ENCODE measurements at regions not wholly inside any gene's neighbourhood (a gene's known extent, or its start where the extent isn't known, plus 50 kb on each side); places are given as distances from the start of the nearest gene placed in this dataset.

DNA sequence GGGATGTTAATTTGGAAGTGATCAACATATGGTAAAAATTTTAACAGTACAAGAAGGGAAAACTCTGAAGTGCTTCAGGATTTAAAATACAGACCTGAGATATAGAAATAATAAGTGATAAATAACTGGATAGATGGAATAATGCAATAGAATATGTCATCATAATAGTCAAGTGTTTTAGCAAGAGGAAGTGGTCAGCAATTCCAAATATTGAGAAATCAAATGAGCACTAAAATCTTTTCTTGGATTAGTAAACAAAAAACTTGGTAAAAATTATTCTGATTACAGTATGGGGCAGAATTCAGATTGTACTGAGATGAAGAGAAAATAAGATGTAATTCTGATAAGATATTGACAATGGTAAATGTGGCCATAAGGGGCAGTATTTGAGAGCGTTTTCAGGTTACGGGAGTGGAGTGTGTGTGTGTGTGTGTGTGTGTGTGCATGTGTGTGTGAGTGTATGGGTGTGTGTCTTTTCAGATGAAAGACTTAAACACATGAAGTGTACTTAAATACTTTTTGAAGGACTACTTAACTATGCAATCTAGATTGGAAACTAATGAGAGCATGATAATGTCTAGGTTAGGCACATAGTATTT lies 217.9 kb upstream of the ITGA4 start:
- no peak overlapping the region for H3K4me3 ChIP-seq (ENCODE audit: low read depth, low read length)
- TF ChIP-seq, protein P1, sequence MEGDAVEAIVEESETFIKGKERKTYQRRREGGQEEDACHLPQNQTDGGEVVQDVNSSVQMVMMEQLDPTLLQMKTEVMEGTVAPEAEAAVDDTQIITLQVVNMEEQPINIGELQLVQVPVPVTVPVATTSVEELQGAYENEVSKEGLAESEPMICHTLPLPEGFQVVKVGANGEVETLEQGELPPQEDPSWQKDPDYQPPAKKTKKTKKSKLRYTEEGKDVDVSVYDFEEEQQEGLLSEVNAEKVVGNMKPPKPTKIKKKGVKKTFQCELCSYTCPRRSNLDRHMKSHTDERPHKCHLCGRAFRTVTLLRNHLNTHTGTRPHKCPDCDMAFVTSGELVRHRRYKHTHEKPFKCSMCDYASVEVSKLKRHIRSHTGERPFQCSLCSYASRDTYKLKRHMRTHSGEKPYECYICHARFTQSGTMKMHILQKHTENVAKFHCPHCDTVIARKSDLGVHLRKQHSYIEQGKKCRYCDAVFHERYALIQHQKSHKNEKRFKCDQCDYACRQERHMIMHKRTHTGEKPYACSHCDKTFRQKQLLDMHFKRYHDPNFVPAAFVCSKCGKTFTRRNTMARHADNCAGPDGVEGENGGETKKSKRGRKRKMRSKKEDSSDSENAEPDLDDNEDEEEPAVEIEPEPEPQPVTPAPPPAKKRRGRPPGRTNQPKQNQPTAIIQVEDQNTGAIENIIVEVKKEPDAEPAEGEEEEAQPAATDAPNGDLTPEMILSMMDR (IDR thresholded peaks at IDR 0.05; ENCODE audit: low read depth, low read length) = no peak

DNA sequence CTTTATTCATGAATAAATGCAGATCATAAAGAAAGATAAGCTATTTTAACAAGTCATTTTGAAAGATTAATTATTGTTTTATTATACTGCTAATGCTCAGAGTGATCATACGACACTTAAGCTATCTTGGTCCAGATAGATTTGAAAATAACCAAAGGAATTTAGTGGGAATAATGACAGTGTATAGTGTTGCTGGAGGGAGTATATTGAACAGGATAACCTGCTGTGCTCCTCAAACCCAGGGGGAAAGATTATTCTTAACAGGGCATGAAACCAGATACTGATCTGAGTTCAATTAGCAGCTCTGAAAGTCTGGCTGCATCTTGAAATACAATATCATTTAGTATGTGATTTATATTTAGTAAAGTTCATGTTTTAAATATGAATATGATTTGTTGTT lies 216.3 kb upstream of the ITGA4 start:
- H3K4me3 ChIP-seq (ENCODE audit: low read depth, low read length) = no peak overlapping the region

DNA sequence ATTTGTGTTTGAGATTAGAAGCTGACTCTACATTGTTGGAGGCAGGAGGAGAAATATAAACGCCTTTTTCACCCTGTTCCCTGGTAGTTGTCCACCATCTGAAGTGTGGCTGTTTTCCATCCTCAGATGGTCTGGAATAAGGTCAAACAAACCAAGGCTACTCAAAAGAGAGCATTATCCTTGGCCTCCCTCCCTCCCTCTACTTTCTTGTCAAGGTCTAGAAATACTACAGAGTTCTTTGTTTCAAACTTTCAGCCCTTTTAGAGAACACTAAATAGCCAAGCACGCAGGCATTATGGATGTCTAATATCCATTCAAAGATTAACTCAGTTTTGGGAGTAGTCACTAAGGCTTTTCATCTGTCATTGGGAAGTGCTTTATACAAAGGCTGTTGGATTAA lies 215.8 kb upstream of the ITGA4 start:
- TF ChIP-seq, protein P1 (IDR thresholded peaks at IDR 0.05; ENCODE audit: low read depth, low read length) = no peak

More for the DNA sequence above, 216.3 kb upstream of the ITGA4 start:
- TF ChIP-seq, protein P1 (IDR thresholded peaks at IDR 0.05; ENCODE audit: low read depth, low read length) = no peak

DNA sequence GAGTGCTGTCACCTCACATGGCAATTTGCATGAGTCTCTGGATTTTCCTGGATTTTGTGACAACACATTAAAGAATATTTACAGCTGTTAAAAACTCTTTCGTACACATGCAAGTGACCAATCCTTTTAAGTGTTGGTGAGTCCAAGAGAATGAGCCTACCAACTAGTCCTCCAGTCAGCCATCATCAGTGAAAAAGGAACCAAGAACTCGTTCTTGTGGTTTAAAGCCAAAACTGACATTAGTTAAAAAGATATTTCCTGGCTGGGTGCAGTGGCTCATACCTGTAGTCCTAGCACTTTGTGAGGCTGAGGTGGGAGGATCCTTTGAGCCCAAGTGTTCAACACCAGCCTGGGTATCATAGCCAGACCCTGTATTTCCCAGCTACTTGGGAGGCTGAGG lies 215.4 kb upstream of the ITGA4 start:
- TF ChIP-seq, protein P1 (IDR thresholded peaks at IDR 0.05; ENCODE audit: low read depth, low read length) = no peak
- no peak overlapping the region for H3K4me3 ChIP-seq (ENCODE audit: low read depth, low read length)

More for the DNA sequence above, 215.8 kb upstream of the ITGA4 start:
- H3K4me3 ChIP-seq (ENCODE audit: low read depth, low read length) = no peak overlapping the region

DNA sequence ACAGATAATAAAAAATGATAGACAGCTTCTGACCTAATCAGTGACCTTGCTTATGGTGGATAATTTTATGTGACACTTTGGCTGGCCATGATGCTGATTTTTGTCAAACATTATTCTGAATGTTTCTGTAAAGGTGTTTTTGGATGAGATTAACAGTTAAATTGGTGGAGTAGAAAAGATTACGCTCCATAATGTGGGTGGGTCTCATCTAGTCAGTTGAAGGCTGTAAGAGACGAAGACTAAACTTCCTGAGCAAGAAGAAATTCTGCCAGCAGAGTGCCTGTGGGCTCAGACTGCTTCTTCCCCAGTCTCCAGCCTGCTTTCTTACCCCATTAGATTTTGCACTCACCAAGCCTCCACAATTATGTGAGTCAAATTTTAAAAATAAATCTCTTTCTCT lies 214.9 kb upstream of the ITGA4 start:
- TF ChIP-seq, protein P1 (IDR thresholded peaks at IDR 0.05; ENCODE audit: low read depth, low read length) = no peak
- no peak overlapping the region for H3K4me3 ChIP-seq (ENCODE audit: low read depth, low read length)

DNA sequence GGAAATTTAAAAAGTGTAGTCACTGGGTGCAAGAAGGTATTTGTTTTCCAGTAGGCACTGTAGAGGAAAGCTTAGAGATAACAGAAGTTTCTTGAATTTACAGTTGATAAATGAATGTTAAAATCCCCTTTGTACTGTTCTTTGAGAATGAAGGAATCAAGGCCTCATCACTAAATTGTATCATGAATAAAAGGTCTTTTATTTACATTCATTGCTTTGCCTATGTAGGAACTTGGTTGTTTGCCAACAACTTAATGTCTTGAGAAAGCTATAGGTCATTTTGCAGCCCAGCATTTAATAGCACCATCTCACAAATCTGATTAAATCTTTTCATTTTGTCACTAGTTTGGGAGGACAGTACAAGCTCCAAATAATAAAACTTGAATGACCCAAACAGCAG lies 213.9 kb upstream of the ITGA4 start:
- TF ChIP-seq, protein P1 (IDR thresholded peaks at IDR 0.05; ENCODE audit: low read depth, low read length) = no peak
- no peak overlapping the region for H3K4me3 ChIP-seq (ENCODE audit: low read depth, low read length)

DNA sequence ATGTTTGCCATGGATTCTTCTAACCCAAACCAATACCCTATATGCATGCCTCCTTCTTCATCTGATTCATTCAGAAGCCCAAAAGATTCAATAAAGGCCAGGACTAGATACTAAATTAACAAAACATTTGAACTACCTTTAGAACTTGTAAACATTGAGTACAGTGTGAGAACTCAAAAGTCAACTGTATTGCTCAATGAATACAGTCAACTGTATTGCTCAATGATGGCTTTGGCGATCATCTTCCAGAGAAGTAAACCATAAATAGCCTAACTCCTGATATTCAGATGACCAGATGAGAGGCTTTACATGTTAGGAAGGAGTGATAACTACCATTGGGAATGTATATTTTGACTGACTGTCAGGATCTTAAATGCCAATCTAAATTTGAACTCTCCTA lies 206.5 kb upstream of the ITGA4 start:
- no peak overlapping the region for H3K4me3 ChIP-seq (ENCODE audit: low read depth, low read length)
- TF ChIP-seq, protein P1 (IDR thresholded peaks at IDR 0.05; ENCODE audit: low read depth, low read length) = no peak

All from WI38 (cell line).